GM18861 (cell line): ENCODE measurements at regions not wholly inside any gene's neighbourhood (a gene's known extent, or its start where the extent isn't known, plus 50 kb on each side); places are given as distances from the start of the nearest gene placed in this dataset.

Experiments
- ATAC-seq: cut with Tn5 transposase; IDR thresholded peaks from one replicate; pipeline ENCODE4 v1.9.1; 2021; ENCODE audit not compliant: unreplicated experiment

GRCh38 chr15:95409211-95409610 is 921.3 kb upstream of the NR2F2 start:
- ATAC-seq: no peak

- no peak for ATAC-seq
These were observed 920.7 kb upstream of the NR2F2 start for GRCh38 chr15:95409626-95410310.

- ATAC-seq: no peak
These were observed 919.7 kb upstream of the NR2F2 start for GRCh38 chr15:95410757-95411156.

- no peak for ATAC-seq
These were observed 913.9 kb upstream of the NR2F2 start for GRCh38 chr15:95416576-95416975.

GRCh38 chr15:95417761-95418160 is 912.7 kb upstream of the NR2F2 start:
- no peak for ATAC-seq

GRCh38 chr15:95422255-95422654 is 908.2 kb upstream of the NR2F2 start:
- no peak for ATAC-seq

- no peak for ATAC-seq
These were observed 904.6 kb upstream of the NR2F2 start for GRCh38 chr15:95425859-95426258.

GRCh38 chr15:95429345-95429744 is 901.2 kb upstream of the NR2F2 start:
- ATAC-seq: no peak

GRCh38 chr15:95431518-95431917 is 899.0 kb upstream of the NR2F2 start:
- no peak for ATAC-seq

GRCh38 chr15:95432878-95433405 is 897.6 kb upstream of the NR2F2 start:
- no peak for ATAC-seq

- no peak for ATAC-seq
These were observed 890.6 kb upstream of the NR2F2 start for GRCh38 chr15:95439922-95440376.

- no peak for ATAC-seq
These were observed 889.8 kb upstream of the NR2F2 start for GRCh38 chr15:95440712-95441111.

- ATAC-seq: no peak
These were observed 888.3 kb upstream of the NR2F2 start for GRCh38 chr15:95442107-95442719.

GRCh38 chr15:95444860-95445259 is 885.6 kb upstream of the NR2F2 start:
- no peak for ATAC-seq

GRCh38 chr15:95446854-95447253 is 883.6 kb upstream of the NR2F2 start:
- no peak for ATAC-seq

GRCh38 chr15:95447486-95447885 is 883.0 kb upstream of the NR2F2 start:
- ATAC-seq: no peak

GRCh38 chr15:95448531-95449229 is 881.8 kb upstream of the NR2F2 start:
- ATAC-seq: no peak

GRCh38 chr15:95449230-95449628 is 881.3 kb upstream of the NR2F2 start:
- no peak for ATAC-seq

GRCh38 chr15:95450413-95450812 is 880.1 kb upstream of the NR2F2 start:
- no peak for ATAC-seq

GRCh38 chr15:95451938-95452337 is 878.6 kb upstream of the NR2F2 start:
- ATAC-seq: no peak

GRCh38 chr15:95454403-95455262 is 875.9 kb upstream of the NR2F2 start:
- no peak for ATAC-seq
